Brain microvascular endothelial cell (primary cell): ENCODE measurements at regions not wholly inside any gene's neighbourhood (a gene's known extent, or its start where the extent isn't known, plus 50 kb on each side); places are given as distances from the start of the nearest gene placed in this dataset.

Source experiments
- DNase-seq: peaks from one replicate; pipeline ENCODE4 v3.0.0-alpha.2; 2020
- H3K27ac ChIP-seq: fragments of 250-450 bp; sonication (Bioruptor Pico); 2 replicates; pipeline ENCODE4 v1.5.1; 2020; ENCODE audit warnings: mild to moderate bottlenecking, moderate library complexity
- H3K27me3 ChIP-seq: fragments of 250-450 bp; sonication (Bioruptor Pico); replicated peaks from 2 replicates; pipeline ENCODE4 v1.5.1; 2020; ENCODE audit warnings: mild to moderate bottlenecking
- H3K36me3 ChIP-seq: fragments of 250-450 bp; sonication (Bioruptor Pico); replicated peaks from 2 replicates; pipeline ENCODE4 v1.5.1; 2020; ENCODE audit warnings: mild to moderate bottlenecking
- H3K4me3 ChIP-seq: 2 replicates; pipeline ENCODE4 v1.5.1; 2011; ENCODE audit warnings: low read depth, mild to moderate bottlenecking, control low read depth, low read length, moderate library complexity
- in situ Hi-C: cut with HindIII; loops from 2 replicates; pipeline ENCODE4 v1.10.0; 2017; ENCODE audit warnings: low sequenced_read_pairs, low pct_ligation_motif_present
- TF ChIP-seq, protein P1 (sequence below): IDR thresholded peaks from 2 replicates; pipeline ENCODE4 v1.5.1; 2011; ENCODE audit warnings: low read depth, mild to moderate bottlenecking, moderate library complexity, low read length, control low read depth, inconsistent platforms; ENCODE audit errors: missing control alignments

DNA sequence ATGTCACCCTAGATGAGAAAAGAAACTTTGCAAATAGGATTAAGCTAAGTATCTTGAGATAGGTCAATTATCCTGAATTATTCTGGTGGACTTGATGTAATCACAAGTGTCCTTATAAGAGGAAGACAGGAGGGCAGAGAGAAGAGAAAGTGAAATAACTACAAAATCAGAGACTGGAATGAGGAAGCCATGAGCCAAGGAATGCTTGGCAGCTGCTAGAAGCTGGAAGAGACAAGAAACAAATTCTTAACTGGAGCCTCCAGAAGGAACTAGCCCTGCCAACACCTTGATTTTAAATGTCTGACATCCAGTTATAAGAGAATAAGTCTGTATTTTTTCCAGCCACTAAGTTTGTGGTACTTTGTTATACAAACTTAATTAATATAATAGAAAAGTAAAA is 480.0 kb downstream of the NR2F1-AS1 start:
- peak; percentile 12 for DNase-seq
- TF ChIP-seq, protein P1, sequence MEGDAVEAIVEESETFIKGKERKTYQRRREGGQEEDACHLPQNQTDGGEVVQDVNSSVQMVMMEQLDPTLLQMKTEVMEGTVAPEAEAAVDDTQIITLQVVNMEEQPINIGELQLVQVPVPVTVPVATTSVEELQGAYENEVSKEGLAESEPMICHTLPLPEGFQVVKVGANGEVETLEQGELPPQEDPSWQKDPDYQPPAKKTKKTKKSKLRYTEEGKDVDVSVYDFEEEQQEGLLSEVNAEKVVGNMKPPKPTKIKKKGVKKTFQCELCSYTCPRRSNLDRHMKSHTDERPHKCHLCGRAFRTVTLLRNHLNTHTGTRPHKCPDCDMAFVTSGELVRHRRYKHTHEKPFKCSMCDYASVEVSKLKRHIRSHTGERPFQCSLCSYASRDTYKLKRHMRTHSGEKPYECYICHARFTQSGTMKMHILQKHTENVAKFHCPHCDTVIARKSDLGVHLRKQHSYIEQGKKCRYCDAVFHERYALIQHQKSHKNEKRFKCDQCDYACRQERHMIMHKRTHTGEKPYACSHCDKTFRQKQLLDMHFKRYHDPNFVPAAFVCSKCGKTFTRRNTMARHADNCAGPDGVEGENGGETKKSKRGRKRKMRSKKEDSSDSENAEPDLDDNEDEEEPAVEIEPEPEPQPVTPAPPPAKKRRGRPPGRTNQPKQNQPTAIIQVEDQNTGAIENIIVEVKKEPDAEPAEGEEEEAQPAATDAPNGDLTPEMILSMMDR: no peak
- no peaks in the 10 kb centered on the region for H3K36me3 ChIP-seq
- no peak overlapping the region for H3K4me3 ChIP-seq
- H3K27ac ChIP-seq: peak overlapping the region; percentile 12
- H3K27me3 ChIP-seq: no peaks in the 10 kb centered on the region
- in situ Hi-C loops: no loop called here

DNA sequence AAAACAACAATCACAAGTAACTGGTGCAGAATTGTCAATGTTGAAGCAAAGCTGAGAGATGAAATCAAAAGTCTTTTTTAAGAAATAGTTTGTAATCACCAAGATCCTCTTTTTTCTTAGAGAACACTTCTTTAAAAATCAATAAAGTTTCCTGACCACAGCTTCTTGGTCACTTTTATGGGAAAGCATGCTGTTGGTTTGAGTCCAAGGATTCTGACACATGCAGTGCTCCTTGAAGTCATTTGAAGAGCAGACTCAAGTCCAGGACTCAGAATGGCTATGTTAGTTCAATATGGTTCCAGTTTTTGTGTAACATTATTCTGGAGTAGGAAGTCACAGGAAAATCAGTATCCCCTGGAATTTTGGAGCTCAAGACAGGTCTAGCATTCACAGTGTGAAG is 480.6 kb downstream of the NR2F1-AS1 start:
- in situ Hi-C loops: no loop called here
- Histone ChIP-seq H3K27ac (peak overlapping the region; percentile 17), H3K4me3 (no peak overlapping the region), H3K27me3 (no peaks in the 10 kb centered on the region), H3K36me3 (no peaks in the 10 kb centered on the region)
- TF ChIP-seq, protein P1: no peak
- DNase-seq: peak; percentile 66

DNA sequence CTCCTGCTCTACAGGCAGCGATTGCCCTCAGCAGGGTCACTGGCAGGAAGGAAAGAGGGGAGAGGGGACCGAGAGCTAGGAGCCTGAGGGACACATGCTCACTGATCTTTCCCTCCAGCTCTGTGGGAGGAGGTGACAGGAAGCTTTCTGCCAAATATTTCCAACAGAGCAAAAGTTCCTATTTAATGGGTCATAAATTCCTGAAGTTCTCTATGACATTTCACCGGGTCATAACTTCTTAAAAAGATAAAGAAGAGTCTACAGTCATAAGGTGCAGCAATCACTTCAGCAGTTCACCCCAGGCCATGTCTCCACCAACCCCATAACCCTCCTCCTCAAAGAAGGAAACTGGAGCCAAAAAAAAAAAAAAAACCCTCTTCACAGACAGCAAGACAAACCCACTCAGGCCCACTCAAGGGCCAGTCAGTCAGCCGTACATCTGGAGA is 481.1 kb downstream of the NR2F1-AS1 start:
- H3K36me3 ChIP-seq: no peaks in the 10 kb centered on the region
- H3K27ac ChIP-seq: peak overlapping the region; percentile 17
- in situ Hi-C loops: no loop called here
- H3K4me3 ChIP-seq: no peak overlapping the region
- no peaks in the 10 kb centered on the region for H3K27me3 ChIP-seq
- DNase-seq: no peak
- TF ChIP-seq, protein P1: no peak

DNA sequence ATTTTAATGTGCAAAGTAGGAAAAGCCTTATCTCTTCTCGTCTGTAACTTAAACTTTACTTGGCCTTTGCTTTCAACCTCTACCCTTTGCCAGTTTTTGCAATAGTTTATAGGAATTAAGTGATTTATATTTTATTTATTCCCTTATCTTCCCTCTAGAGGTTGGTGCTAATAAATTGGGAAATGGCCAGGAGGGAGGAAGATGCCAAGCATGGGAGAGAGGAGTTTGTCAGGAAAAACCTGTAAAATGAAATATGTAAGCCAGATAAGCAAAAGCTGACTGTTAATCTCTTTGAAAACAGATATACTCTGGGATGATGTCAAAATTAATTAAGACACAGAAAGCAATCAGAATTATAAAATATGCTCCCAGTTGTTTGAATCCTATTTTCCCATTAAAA is 484.5 kb downstream of the NR2F1-AS1 start:
- in situ Hi-C loops: no loop called here
- H3K36me3 ChIP-seq: no peaks in the 10 kb centered on the region
- H3K27ac ChIP-seq: no peak overlapping the region
- DNase-seq: no peak
- TF ChIP-seq, protein P1: no peak
- no peaks in the 10 kb centered on the region for H3K27me3 ChIP-seq
- H3K4me3 ChIP-seq: no peak overlapping the region

DNA sequence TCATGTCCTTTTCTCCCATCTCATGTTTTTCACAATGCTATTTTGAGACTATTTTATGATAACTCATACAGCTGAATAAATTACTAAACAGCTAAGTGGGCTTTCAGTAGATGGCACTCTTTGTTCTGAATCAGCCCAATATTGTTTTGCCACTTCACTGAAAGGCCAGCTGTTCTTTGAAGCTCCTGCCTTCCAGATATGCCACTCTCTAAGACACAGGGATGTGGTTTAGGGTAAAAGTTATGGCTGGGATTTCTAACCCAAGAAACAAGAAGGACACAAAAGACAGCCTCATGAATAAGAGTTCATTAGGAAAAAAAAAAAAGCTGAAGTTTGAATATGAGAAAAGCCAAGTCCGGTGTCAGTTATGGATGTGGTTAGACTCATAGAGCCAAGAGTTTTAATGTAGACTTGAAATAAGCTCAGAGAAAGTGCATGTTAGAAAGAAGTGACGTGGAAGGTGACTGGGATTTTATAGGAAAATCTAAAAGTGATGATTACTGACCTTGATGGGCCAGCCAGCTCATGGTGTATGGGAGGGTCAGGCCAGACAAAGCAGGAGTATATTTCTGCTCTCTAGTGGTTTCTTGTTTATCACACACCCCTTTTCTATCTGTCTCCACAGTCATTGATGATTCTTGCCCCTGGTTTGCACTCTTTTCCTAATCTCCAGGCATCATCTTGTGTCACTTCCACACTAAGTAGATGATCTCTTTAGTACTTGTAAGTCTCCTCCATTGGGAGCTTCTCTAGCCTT is 488.5 kb downstream of the NR2F1-AS1 start:
- Histone ChIP-seq H3K36me3 (no peaks in the 10 kb centered on the region), H3K27me3 (no peaks in the 10 kb centered on the region), H3K27ac (no peak overlapping the region), H3K4me3 (no peak overlapping the region)
- TF ChIP-seq, protein P1: peak; percentile 56
- in situ Hi-C loops: no loop called here
- DNase-seq: peak; percentile 30

DNA sequence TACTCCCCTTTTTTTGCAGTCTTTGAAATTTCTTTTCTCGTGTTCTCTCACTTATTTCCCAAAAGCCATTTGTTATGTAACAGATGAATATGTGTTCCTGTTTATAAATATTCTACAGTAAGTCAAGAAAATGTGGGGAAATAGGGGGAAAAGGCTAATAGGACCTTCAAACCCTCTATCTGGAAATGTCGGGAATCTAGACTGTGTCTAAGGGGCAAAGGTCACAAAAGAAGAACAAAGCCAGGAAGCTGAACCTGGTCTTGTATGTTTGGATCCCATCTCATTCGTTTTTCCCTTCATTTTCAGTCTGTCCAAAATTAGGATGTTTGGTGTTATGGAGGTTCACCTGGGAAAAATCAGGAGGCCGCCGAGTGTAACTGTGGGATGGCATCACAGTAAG is 490.3 kb downstream of the NR2F1-AS1 start:
- no peak for DNase-seq
- Histone ChIP-seq H3K4me3 (no peak overlapping the region), H3K36me3 (no peaks in the 10 kb centered on the region), H3K27ac (no peak overlapping the region), H3K27me3 (no peaks in the 10 kb centered on the region)
- TF ChIP-seq, protein P1: no peak
- in situ Hi-C loops: no loop called here
